ENCODE measurements at regions not wholly inside any gene's neighbourhood (a gene's known extent, or its start where the extent isn't known, plus 50 kb on each side); places are given as distances from the start of the nearest gene placed in this dataset.

GRCh38 chr3:115486880-115487279 is 136.4 kb upstream of the GAP43 start:
- no peak for DNase-seq

DNA sequence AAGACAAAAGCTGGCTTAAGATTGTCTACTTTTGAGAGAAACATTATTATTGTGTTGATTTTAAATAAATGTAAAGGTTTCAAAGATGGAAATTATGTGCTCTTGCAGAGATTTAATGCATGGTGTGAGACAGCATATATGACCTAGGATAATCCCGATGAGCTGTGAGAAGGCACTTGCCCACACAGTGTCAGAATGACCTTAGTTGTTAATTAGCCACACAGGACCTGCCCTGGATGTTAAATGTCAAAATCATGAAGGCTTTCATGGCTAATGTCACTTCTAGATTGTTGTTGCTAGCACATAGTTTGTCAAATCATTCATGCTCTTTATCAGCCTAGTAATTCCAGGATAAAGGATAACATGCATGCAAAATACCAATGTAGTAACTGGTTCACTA is 135.3 kb upstream of the GAP43 start:
- DNase-seq: no peak

DNA sequence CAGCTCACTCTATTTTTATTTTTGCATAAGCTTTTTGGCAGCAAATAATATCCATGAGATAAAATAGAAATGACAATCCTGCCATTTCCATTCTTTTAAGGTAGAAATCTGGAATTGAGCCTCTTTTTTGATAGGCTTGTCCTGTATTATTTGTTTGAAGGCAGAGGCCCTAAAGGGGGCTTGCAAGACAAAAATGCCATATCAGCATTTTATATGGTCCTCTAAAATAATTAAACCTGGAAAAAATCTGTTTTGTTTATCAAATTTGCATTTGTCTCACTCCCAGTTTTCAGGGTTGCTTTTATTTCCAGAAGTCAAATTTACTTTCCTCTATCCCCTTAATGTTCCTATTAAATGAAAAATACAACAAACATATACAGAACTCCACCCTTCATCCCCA is 134.9 kb upstream of the GAP43 start:
- DNase-seq: no peak

DNA sequence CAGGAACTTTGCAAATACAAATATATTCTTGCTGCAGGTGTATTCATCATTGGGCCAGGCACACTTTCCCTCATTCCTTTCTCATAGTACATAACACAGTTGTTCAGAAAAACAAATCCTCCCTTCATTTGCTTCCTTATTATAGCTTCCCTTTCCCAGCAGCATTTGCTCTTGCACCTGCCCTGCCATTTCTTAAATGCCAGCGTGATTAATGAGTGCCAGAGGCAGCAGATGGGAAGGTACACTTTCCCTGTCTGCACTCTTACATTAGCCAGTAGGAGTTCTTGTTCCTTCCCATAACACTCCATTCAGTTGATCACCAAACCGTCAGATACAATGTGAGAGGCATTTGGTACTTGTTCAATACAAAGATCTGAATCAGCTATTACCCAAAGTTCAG is 128.5 kb upstream of the GAP43 start:
- DNase-seq: no peak

DNA sequence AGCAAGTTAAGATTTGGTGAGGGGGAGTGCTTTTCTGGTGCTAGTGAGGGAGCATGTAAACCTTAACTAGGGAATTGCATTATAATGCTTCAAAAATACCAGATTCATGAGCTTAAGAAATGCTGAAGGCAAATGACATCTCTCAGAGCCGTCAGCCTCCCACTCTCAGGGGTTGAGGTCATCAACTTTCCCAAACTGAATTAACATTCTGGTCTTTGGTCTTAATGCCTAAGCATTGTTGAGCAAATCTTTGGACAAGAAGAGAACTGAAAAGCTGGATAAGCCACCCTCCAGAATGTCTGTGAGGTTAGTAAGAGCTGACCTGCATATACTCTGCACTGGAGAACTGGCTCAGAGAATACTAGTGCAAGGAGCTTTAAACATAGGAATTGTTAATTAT is 124.9 kb upstream of the GAP43 start:
- DNase-seq: no peak

GRCh38 chr3:115498898-115499297 is 124.4 kb upstream of the GAP43 start:
- no peak for DNase-seq

DNA sequence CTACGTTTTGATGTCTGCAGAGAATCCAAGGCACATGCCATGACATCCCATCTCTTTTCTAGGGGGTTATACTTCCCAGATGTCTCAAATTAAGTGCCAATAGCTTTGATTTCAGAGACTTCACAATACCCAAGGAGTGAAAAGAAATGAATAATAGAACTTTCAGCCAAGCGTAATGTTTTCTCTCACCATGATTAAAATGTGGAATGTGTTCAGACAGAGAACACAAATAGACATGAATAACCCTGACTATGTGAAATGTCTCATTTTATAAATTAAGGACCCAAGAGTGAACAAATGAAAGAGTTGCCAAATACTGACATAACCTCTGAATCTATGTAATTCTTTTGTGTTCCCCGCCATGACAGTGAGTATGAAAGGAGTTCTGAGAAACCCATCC is 123.6 kb upstream of the GAP43 start:
- no peak for DNase-seq

DNA sequence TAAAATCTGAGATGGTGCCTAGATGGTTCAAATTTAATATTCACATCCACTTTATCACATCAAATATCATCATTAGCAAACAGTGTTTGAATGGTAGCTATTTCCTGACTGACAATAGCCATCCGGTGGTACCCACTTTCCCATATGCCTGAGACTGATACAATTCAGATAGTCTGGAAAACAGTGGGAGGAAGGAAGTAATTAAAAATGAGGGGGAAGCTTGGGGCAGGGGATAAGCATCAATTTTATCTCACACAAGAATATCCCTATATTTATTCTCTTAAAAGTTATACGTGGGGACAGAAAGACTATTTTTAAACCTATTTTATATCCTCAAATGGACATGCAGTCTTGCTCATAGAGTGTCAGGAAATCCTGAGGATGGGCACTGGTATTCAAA is 122.5 kb upstream of the GAP43 start:
- no peak for DNase-seq

DNA sequence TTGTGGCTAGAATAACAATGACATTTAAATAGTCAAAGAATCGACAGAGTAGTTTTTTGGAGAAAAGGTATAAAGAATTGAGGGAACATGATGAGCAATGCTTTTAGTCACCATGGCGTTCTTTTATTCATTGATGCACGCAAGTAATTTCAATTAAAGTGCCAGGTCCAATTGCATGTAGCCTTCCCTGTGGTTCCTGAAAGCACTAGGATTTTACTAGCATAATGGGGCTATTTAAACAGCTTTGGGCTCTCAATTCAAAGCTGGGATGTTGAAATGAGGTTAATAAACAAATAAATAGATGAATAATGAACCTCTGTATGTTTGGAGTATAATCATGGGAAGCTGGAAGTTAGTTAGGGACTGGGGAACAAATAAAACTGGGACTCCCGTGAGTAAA is 121.2 kb upstream of the GAP43 start:
- DNase-seq: no peak

GRCh38 chr3:115503394-115503793 is 119.9 kb upstream of the GAP43 start:
- no peak for DNase-seq

DNA sequence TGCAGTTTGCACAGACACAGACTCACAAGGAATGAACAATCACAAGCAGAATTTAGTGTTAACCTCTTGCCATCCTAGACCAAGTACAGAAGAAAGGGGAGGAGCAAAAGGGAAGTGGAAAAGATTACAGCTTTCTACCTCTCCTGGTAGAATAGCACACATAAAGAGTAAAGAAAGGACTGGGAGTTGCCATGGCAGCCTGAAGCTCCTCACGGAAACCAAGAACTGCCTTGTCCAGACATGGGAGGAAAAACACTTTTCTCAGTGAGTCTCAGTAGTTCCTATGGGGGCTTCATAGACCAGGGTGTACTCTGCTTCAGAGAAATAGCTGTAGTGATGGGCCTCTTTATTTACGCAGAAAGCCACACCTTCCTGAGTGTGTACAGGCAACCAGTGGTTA is 114.7 kb upstream of the GAP43 start:
- DNase-seq: no peak

DNA sequence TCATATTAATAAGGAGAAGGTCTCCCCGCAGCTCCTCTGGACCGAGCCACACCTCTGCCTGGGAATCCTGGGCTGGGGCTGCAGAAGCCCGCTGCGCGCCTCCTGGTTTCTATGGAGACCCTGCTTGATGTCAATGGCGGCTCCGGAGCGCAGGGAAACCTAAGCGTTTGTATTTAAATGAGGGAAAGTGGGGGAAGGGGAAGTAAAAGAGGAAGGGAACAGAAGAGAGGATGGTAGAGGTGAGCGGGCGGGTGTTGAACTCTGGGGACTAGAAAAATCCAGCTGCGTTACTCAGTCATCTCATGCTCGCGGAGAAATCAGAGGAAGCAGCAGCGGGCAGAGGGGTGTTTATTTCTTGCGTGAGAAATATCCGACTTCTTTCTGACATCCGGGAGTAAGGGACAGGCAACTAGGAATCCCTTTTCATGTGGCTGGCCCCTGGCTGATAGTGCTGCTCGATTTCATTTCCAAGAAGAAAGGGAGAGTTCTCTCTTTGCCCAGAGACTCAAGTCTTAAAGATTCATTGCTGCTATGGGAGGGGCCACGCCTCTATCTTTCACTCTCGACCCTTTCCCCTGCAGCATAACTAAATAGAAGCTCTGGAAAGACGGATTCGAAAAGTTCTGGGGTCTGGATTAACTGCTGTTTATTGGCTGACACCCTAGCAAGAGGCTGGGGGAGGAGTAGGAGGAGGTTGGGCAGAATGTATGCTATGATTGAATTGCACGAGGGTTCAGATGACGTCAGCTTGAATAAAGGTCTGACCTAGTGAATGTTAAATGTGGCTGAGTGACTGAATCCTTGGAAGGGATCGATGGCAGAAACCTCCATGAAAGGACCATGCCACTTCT is 110.5 kb upstream of the GAP43 start:
- DNase-seq: peak; percentile 4

DNA sequence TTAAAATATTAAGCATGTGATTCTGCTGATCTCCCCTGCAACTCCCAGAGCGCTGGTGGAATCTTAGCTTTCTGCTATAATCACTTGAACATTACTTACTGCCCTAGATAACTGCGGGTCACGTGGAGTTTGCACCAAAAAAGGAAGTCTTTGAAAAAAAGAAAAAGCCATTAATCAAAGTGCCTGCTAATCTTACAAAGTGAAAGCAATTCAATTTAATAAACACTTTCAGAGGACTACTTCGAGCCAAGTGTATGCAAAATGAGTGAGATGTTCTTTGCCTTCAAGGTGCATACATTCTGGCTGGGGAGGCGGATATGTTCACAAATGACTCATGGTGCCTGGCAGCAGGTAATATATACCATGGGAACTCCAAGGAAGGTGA is 109.9 kb upstream of the GAP43 start:
- no peak for DNase-seq

DNA sequence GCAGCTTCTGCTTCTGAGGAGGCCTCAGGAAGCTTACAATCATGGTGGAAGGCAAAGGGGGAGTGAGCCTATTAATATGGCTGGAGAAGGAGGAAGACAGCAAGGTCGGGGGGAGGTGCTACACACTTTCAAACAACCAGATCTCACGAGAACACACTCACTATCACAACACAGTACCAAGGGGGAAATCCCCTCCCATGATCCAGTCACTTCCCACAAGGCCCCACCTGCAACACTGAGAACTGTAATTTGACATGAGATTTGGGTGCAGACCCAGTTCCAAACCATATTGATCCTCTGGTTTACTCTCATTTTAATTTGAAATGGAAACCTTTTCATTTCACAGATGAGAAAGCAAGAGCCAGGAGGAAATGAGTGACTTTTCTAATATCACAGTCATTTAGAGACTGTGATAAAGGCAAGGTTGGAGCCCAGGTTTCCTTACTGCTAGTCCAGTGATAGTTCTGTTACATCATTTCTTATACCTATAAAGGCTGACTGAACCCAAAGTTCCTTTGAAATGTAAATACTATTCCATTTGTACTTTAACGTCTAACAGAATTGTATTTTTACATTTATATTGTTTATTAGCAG is 105.8 kb upstream of the GAP43 start:
- no peak for DNase-seq

GRCh38 chr3:115518100-115518852 is 105.0 kb upstream of the GAP43 start:
- no peak for DNase-seq

- no peak for DNase-seq
Measured at GRCh38 chr3:115520241-115520640, 103.1 kb upstream of the GAP43 start.

GRCh38 chr3:115520651-115521245 is 102.6 kb upstream of the GAP43 start:
- DNase-seq: no peak

GRCh38 chr3:115523458-115523857 is 99.9 kb upstream of the GAP43 start:
- DNase-seq: no peak

GRCh38 chr3:115524549-115524948 is 98.8 kb upstream of the GAP43 start:
- DNase-seq: no peak

GRCh38 chr3:115525731-115526130 is 97.6 kb upstream of the GAP43 start:
- DNase-seq: no peak

- no peak for DNase-seq
Measured at GRCh38 chr3:115533218-115533617, 90.1 kb upstream of the GAP43 start.

DNA sequence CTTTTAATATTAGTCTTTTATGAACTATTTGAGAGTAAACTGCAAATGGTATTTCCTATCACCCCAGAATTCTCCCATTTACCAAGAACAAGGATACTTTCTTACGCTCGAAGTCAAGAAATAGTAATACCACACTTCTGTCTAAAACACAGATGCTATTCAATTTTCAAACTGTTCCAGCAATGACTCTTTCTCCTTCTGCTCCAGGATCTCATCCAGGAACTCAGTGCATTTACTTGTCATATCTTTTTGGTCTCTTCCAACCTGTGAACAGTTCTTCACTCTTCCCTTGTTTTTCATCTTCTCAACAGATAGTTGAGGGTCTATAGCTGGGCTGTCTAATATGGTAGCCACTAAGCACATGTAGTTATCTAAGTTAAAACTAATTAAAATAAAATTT is 87.1 kb upstream of the GAP43 start:
- DNase-seq: no peak

DNA sequence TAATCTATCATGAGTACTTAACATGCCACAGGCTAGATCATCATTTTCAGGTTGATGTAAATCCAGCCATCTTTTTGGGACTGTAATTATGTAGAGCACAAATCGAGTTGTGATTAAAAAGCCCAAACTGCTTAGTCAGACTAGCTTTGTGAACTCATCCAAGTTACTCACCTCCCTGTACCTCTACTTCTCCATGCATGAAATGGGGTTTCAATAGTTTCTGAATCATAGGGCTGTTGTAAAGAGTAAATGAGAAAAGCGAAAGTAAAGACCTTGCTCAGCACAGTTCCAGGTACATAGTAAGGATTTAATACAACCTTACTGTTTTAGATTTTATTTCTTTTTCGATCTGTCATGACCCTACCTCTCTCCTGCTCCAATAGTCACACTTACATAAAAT is 85.6 kb upstream of the GAP43 start:
- no peak for DNase-seq

- DNase-seq: no peak
Measured at GRCh38 chr3:115547207-115547606, 76.1 kb upstream of the GAP43 start.
